Endothelial cell of umbilical vein (primary cell): ENCODE measurements at regions not wholly inside any gene's neighbourhood (a gene's known extent, or its start where the extent isn't known, plus 50 kb on each side); places are given as distances from the start of the nearest gene placed in this dataset.

Experiments used
- BruUV-seq: library from RNA; stranded (reverse); fragments of 400-500 nt; replicated peaks from 2 replicates; lab custom pipeline; 2021; lab: Mats Ljungman, UMichigan
- CTCF ChIA-PET: fragments of 300-600, 350-600 bp; sonication (Branson Sonifier 250); formaldehyde crosslinking; loops from one replicate; lab custom pipeline; 2021; ENCODE audit warnings: antibody characterized with exemption, inconsistent platforms; lab: Charles Lee
- POLR2A ChIA-PET: fragments of 300-600, 350-600 bp; sonication (Branson Sonifier 250); formaldehyde crosslinking; loops from one replicate; lab custom pipeline; 2021; ENCODE audit warnings: antibody characterized with exemption, inconsistent platforms; lab: Charles Lee
- DNase-seq: peaks from one replicate; pipeline ENCODE4 v3.0.0-alpha.2; 2011; ENCODE audit warnings: low read depth, low spot score
- FAIRE-seq: peaks from 2 replicates; lab custom pipeline; 2011; peaks lifted over from hg19 to GRCh38; lab: Jason Lieb, UNC
- H2AFZ ChIP-seq: 2 replicates; pipeline ENCODE4 v1.6.0; 2012; ENCODE audit warnings: low read depth, low read length, control low read depth, inconsistent platforms
- H3K27ac ChIP-seq: 2 replicates; pipeline ENCODE4 v1.5.1; 2011; ENCODE audit warnings: low read depth, mild to moderate bottlenecking, control low read depth, low read length, moderate library complexity; ENCODE audit not compliant: insufficient read depth
- H3K27me3 ChIP-seq, 2 experiments: 2 replicates each; pipeline versions ENCODE4 v1.6.0 to v1.6.1; 2011; ENCODE audit warnings: low read length in 2 of 2, mixed read lengths in 1 of 2; ENCODE audit not compliant: control insufficient read depth in 2 of 2, insufficient read depth in 2 of 2
- H3K36me3 ChIP-seq, 2 experiments: 2 replicates in 1 of 2; 3 replicates in 1 of 2; pipeline ENCODE4 v1.5.1; 2011; ENCODE audit warnings: low read length in 2 of 2, mild to moderate bottlenecking in 1 of 2, moderate library complexity in 1 of 2; ENCODE audit not compliant: control insufficient read depth in 2 of 2, insufficient read depth in 2 of 2; ENCODE audit errors: extremely low read depth in 1 of 2
- H3K4me1 ChIP-seq: 3 replicates; pipeline ENCODE4 v1.5.1; 2011; ENCODE audit warnings: mild to moderate bottlenecking, low read length; ENCODE audit not compliant: control insufficient read depth, insufficient read depth; ENCODE audit errors: extremely low read depth
- H3K4me2 ChIP-seq: 2 replicates; pipeline ENCODE4 v1.6.1; 2011; ENCODE audit warnings: low read length, control low read depth, mixed read lengths; ENCODE audit not compliant: insufficient read depth
- H3K4me3 ChIP-seq, 3 experiments: fragments of 200-600 bp in 1 of 3; sonication (generic), shearing (Covaris generic) in 1 of 3; replicated peaks in 1 of 3; 2 replicates each; pipeline ENCODE4 v1.5.1; 2011 to 2016; ENCODE audit warnings: control low read depth in 3 of 3, low read length in 3 of 3, mild to moderate bottlenecking in 2 of 3, inconsistent platforms in 1 of 3, low read depth in 1 of 3, moderate library complexity in 1 of 3; ENCODE audit not compliant: insufficient read depth in 1 of 3
- H3K79me2 ChIP-seq: 2 replicates; pipeline ENCODE4 v1.6.0; 2012; ENCODE audit warnings: low read length, inconsistent platforms; ENCODE audit not compliant: control insufficient read depth, insufficient read depth
- H3K9ac ChIP-seq: replicated peaks from 2 replicates; pipeline ENCODE3; 2011; ENCODE audit warnings: low read length, control low read depth; ENCODE audit not compliant: insufficient read depth; ENCODE audit errors: extremely low read depth
- H3K9me1 ChIP-seq: replicated peaks from 3 replicates; pipeline ENCODE4 v1.6.0; 2011; ENCODE audit warnings: mild to moderate bottlenecking, low read length; ENCODE audit not compliant: control insufficient read depth, insufficient read depth; ENCODE audit errors: extremely low read depth
- H3K9me3 ChIP-seq: replicated peaks from 2 replicates; pipeline ENCODE4 v1.5.1; 2012; ENCODE audit warnings: low read length, inconsistent platforms; ENCODE audit not compliant: control insufficient read depth, insufficient read depth
- H4K20me1 ChIP-seq: replicated peaks from 2 replicates; pipeline ENCODE3; 2011; ENCODE audit warnings: mild to moderate bottlenecking, low read length; ENCODE audit not compliant: control insufficient read depth, insufficient read depth; ENCODE audit errors: extremely low read depth
- EZH2 ChIP-seq: IDR thresholded peaks from 2 replicates; pipeline ENCODE4 v1.6.1; 2012; ENCODE audit warnings: borderline replicate concordance, low read depth, mild to moderate bottlenecking, moderate library complexity, low read length, inconsistent platforms; ENCODE audit not compliant: severe bottlenecking
- FOS ChIP-seq: IDR thresholded peaks from 2 replicates; pipeline ENCODE4 v1.6.1; 2011; ENCODE audit warnings: mild to moderate bottlenecking, low read length, moderate library complexity, borderline replicate concordance; ENCODE audit not compliant: insufficient read depth
- GATA2 ChIP-seq: IDR thresholded peaks from 2 replicates; pipeline ENCODE4 v1.7.0; 2011; ENCODE audit warnings: low read depth, mild to moderate bottlenecking, moderate library complexity, mixed read lengths, low read length; ENCODE audit not compliant: insufficient read length, insufficient read depth
- JUN ChIP-seq: IDR thresholded peaks from 2 replicates; pipeline ENCODE4 v1.6.1; 2011; ENCODE audit warnings: borderline replicate concordance, low read depth; ENCODE audit not compliant: insufficient read length, insufficient read depth
- MYC ChIP-seq: IDR thresholded peaks from one replicate; pipeline ENCODE4 v1.6.1; 2011; ENCODE audit warnings: mild to moderate bottlenecking, low read depth, low read length
- POLR2A ChIP-seq: IDR thresholded peaks from 2 replicates; pipeline ENCODE4 v1.6.1; 2012; ENCODE audit warnings: low read depth, mild to moderate bottlenecking, control low read depth, low read length
- POLR2AphosphoS5 ChIP-seq: IDR thresholded peaks from 2 replicates; pipeline ENCODE4 v1.6.1; 2012; ENCODE audit warnings: low read depth, mild to moderate bottlenecking, control low read depth, low read length, moderate library complexity; ENCODE audit not compliant: insufficient read depth
- dilution Hi-C: fragments of 300-500 bp; cut with MboI; formaldehyde crosslinking; loops from one replicate; pipeline ENCODE4 v1.15.0; 2019; ENCODE audit warnings: low sequenced_read_pairs; ENCODE audit not compliant: extremely low pct_ligation_motif_present
- intact Hi-C: fragments of 100-400 bp; cut with micrococcal nuclease; formaldehyde crosslinking; loops from one replicate; pipeline ENCODE4 v1.10.0; 2022
- TF ChIP-seq, protein P1 (sequence below), 2 donors: IDR thresholded peaks; 1 replicate in 1 of 2; 2 replicates in 1 of 2; pipeline ENCODE4 v1.5.1; 2011; ENCODE audit warnings: low read length in 2 of 2, mild to moderate bottlenecking in 2 of 2, moderate library complexity in 2 of 2, control low read depth in 1 of 2, inconsistent platforms in 1 of 2, low read depth in 1 of 2; ENCODE audit not compliant: insufficient read depth in 1 of 2; ENCODE audit errors: extremely low read depth in 1 of 2
- TF ChIP-seq, protein P2 (sequence below): IDR thresholded peaks from 2 replicates; pipeline ENCODE4 v1.6.1; 2011; ENCODE audit not compliant: insufficient read depth, insufficient read length

- peaks cover 9% of the 10 kb centered on the region for H3K4me1 ChIP-seq
- FAIRE-seq, result no peak
- H3K36me3 ChIP-seq, result no peaks in the 10 kb centered on the region
- no peaks in the 10 kb centered on the region for H3K9me3 ChIP-seq
- TF ChIP-seq POLR2AphosphoS5 (no peak), POLR2A (no peak), EZH2 (no peak), MYC (no peak), GATA2 (no peak), FOS (no peak), JUN (no peak)
- TF ChIP-seq, protein P1, sequence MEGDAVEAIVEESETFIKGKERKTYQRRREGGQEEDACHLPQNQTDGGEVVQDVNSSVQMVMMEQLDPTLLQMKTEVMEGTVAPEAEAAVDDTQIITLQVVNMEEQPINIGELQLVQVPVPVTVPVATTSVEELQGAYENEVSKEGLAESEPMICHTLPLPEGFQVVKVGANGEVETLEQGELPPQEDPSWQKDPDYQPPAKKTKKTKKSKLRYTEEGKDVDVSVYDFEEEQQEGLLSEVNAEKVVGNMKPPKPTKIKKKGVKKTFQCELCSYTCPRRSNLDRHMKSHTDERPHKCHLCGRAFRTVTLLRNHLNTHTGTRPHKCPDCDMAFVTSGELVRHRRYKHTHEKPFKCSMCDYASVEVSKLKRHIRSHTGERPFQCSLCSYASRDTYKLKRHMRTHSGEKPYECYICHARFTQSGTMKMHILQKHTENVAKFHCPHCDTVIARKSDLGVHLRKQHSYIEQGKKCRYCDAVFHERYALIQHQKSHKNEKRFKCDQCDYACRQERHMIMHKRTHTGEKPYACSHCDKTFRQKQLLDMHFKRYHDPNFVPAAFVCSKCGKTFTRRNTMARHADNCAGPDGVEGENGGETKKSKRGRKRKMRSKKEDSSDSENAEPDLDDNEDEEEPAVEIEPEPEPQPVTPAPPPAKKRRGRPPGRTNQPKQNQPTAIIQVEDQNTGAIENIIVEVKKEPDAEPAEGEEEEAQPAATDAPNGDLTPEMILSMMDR (IDR thresholded peaks at IDR 0.05; ENCODE audit: extremely low read depth in 1 of 2, insufficient read depth in 1 of 2, low read depth in 1 of 2, low read length in 2 of 2), result no peak
- TF ChIP-seq, protein P2, sequence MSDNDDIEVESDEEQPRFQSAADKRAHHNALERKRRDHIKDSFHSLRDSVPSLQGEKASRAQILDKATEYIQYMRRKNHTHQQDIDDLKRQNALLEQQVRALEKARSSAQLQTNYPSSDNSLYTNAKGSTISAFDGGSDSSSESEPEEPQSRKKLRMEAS, result no peak
- no peak overlapping the region for H2AFZ ChIP-seq
- intact Hi-C loops (loop anchor here (10.0 kb wide), 1 partner anchor 1874 kb away; no protein-coding TSS in a partner anchor), dilution Hi-C loops (no loop called here)
- no peaks in the 10 kb centered on the region for H4K20me1 ChIP-seq
- H3K4me2 ChIP-seq, result no peak overlapping the region
- POLR2A ChIA-PET, result no interaction called here
- no peak overlapping the region for H3K4me3 ChIP-seq
- no peak for DNase-seq
- H3K79me2 ChIP-seq, result no peaks in the 10 kb centered on the region
- CTCF ChIA-PET, result no interaction called here
- H3K27ac ChIP-seq, result no peak overlapping the region
- H3K27me3 ChIP-seq, result peaks cover 5 to 56% of the 10 kb centered on the region in 2 experiments
- no TSS peak for BruUV-seq
- no peaks in the 10 kb centered on the region for H3K9me1 ChIP-seq
- H3K9ac ChIP-seq, result no peak overlapping the region
Measured at GRCh38 chr12:62129291-62129690, 130.9 kb upstream of the USP15 start.
